Naive B cell (primary cell): ENCODE measurements at regions not wholly inside any gene's neighbourhood (a gene's known extent, or its start where the extent isn't known, plus 50 kb on each side); places are given as distances from the start of the nearest gene placed in this dataset.

ENCODE experiments used
- ATAC-seq, 2 donors: fragments of 150-1000 bp; cut with Tn5 transposase; 2 replicates each; pipeline ENCODE4 v1.10.0; 2021; ENCODE audit warnings: low read depth in 2 of 2, mild to moderate bottlenecking in 2 of 2, moderate library complexity in 2 of 2
- DNase-seq: peaks from one replicate; pipeline ENCODE4 v3.0.0; 2022
- H3K27ac Mint-ChIP-seq, 6 donors: one replicate each; pipeline ENCODE4 v1.8.0; 2020 to 2022; ENCODE audit warnings: mild to moderate bottlenecking in 6 of 6, mixed read lengths in 6 of 6, moderate library complexity in 5 of 6, inconsistent platforms in 2 of 6
- H3K27me3 Mint-ChIP-seq, 3 donors: one replicate each; pipeline ENCODE4 v1.8.0; 2021 to 2022; ENCODE audit warnings: mixed read lengths in 3 of 3, mild to moderate bottlenecking in 1 of 3
- H3K36me3 Mint-ChIP-seq, 2 donors: one replicate each; pipeline ENCODE4 v1.8.0; 2020 to 2022; ENCODE audit warnings: mixed read lengths in 2 of 2, inconsistent platforms in 1 of 2, mild to moderate bottlenecking in 1 of 2
- H3K4me1 Mint-ChIP-seq, 3 donors: one replicate each; pipeline ENCODE4 v1.8.0; 2020 to 2022; ENCODE audit warnings: mixed read lengths in 3 of 3, inconsistent platforms in 1 of 3, mild to moderate bottlenecking in 1 of 3, moderate library complexity in 1 of 3
- H3K4me3 Mint-ChIP-seq, 8 donors: one replicate each; pipeline ENCODE4 v1.8.0; 2020 to 2022; ENCODE audit warnings: mild to moderate bottlenecking in 8 of 8, mixed read lengths in 8 of 8, moderate library complexity in 8 of 8, inconsistent platforms in 2 of 8
- H3K9me3 Mint-ChIP-seq, 7 donors: one replicate each; pipeline ENCODE4 v1.8.0; 2020 to 2022; ENCODE audit warnings: mixed read lengths in 7 of 7, mild to moderate bottlenecking in 5 of 7, inconsistent platforms in 2 of 7, moderate library complexity in 1 of 7

DNA sequence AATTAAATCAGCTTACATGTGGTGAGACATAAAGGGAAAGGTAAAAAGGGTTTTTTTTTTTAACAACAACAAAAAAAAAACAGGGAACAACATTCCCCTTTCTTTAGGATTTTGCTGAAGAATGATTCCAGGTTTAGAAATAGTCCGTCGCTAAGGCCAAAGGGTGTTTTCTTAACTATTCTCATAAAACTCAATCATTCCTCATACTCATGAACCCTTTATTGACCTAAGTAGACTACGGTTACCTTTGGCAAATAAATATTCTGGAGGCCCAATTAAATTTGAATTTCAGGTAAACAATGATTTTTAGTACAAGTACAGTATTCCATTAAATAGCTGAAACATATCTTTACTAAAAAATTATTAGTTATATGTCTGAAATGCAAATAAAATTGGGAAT lies 55.6 kb upstream of the CCNG1 start:
- Mint-ChIP-seq H3K27me3 (peaks cover 7 to 20% (median 16%) of the 10 kb centered on the region in 3 donors), H3K4me1 (no peaks in the 10 kb centered on the region), H3K27ac (no peak overlapping the region), H3K9me3 (peaks cover 0 to 11% (median 7%) of the 10 kb centered on the region in 7 donors), H3K4me3 (no peak overlapping the region), H3K36me3 (no peaks in the 10 kb centered on the region)
- no peak for DNase-seq
- no peak for ATAC-seq

DNA sequence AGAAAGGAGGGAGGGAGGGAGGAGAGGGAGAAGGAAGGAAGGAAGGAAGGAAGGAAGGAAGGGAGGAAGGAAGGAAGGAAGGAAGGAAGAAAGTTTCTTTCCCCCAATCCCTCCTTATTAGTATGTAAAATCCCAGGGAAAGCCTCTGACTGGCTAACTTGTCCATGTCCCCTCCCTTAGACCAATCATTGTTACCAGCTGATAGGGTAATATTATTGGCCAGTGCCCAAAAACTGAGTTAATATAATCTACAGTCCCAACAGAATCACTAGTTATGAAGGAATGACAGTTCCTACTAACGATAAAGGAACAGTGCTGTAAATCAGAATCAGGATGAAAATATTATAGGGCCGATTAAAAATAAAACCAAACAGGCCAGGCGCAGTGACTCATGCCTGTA lies 53.6 kb upstream of the CCNG1 start:
- no peak for ATAC-seq
- Mint-ChIP-seq H3K9me3 (peaks cover 0 to 26% (median 9%) of the 10 kb centered on the region in 7 donors), H3K36me3 (no peaks in the 10 kb centered on the region), H3K27me3 (peaks cover 7 to 19% (median 11%) of the 10 kb centered on the region in 3 donors), H3K27ac (no peak overlapping the region), H3K4me3 (no peak overlapping the region), H3K4me1 (no peaks in the 10 kb centered on the region)
- no peak for DNase-seq

DNA sequence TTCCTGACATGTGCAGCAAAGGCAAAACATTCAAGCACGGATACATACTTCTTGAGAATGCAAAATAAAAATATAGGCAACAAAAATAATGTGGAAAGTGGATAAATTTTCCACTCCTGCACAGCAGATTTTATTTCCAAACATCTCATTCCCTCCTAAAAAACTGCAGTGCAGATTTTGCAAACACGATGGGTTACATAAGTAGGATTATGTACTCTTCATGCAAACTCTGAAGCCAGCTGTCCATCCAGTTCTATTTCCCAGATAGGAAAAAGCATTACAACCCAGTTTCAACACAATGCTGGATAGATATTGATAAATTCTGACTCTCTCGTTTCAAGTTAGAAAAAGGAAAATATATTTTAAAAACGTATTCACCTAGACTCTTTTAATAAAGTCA lies 52.7 kb upstream of the CCNG1 start:
- H3K4me3 Mint-ChIP-seq = no peak overlapping the region
- peaks cover 7 to 17% (median 11%) of the 10 kb centered on the region in 3 donors for H3K27me3 Mint-ChIP-seq
- no peaks in the 10 kb centered on the region for H3K4me1 Mint-ChIP-seq
- H3K36me3 Mint-ChIP-seq = no peaks in the 10 kb centered on the region
- DNase-seq (no peak), ATAC-seq (no peak)
- H3K9me3 Mint-ChIP-seq = peaks cover 0 to 33% (median 10%) of the 10 kb centered on the region in 7 donors
- no peak overlapping the region for H3K27ac Mint-ChIP-seq

DNA sequence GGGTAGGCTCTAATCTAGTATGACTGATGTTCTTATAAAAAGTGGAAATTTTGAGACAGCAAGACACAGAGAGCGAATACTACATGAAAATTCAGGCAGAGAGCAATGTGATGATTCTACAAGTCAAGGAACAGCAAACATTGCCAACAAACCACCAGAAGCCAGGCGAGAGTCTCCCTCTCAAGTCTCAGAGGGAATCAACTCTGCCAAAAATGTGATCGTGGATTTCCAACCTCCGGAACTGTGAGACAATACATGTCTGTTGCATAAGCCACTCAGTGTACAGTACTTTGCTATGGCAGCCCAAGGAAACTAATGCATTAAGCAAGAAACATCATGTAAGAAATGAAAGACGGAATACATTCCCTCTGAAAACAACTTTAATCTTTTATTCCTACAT lies 52.1 kb upstream of the CCNG1 start:
- Mint-ChIP-seq H3K36me3 (no peaks in the 10 kb centered on the region), H3K4me1 (no peaks in the 10 kb centered on the region)

DNA sequence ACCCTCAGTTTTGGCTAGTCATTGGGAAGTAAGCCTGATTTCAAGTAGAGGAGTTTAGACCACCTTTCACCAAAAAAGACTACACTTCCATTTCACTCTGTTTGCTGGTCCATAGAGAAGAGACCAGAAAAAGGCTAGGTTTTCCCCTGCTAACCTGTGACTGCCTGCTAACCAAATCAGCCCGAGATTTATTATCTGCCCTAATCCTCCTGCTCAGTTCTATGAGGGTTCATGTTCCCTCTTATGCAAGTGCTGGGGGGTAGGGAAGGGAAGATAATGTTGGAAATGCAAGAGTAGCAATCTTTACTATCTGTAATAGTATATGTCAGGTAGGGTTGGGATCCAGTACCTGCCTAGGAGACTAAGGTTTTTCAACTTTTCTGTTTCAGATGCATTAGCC lies 51.6 kb upstream of the CCNG1 start:
- H3K36me3 Mint-ChIP-seq = no peaks in the 10 kb centered on the region
- H3K4me1 Mint-ChIP-seq = no peaks in the 10 kb centered on the region
- no peak overlapping the region for H3K27ac Mint-ChIP-seq
- H3K27me3 Mint-ChIP-seq = peaks cover 7 to 20% (median 13%) of the 10 kb centered on the region in 3 donors
- H3K4me3 Mint-ChIP-seq = no peak overlapping the region
- DNase-seq = no peak
- H3K9me3 Mint-ChIP-seq = peaks cover 0 to 40% (median 13%) of the 10 kb centered on the region in 7 donors
- no peak for ATAC-seq

More for the DNA sequence above, 52.1 kb upstream of the CCNG1 start:
- no peak overlapping the region for H3K27ac Mint-ChIP-seq
- H3K4me3 Mint-ChIP-seq = no peak overlapping the region
- ATAC-seq = no peak
- peaks cover 0 to 35% (median 11%) of the 10 kb centered on the region in 7 donors for H3K9me3 Mint-ChIP-seq
- DNase-seq = no peak
- peaks cover 7 to 17% (median 11%) of the 10 kb centered on the region in 3 donors for H3K27me3 Mint-ChIP-seq

DNA sequence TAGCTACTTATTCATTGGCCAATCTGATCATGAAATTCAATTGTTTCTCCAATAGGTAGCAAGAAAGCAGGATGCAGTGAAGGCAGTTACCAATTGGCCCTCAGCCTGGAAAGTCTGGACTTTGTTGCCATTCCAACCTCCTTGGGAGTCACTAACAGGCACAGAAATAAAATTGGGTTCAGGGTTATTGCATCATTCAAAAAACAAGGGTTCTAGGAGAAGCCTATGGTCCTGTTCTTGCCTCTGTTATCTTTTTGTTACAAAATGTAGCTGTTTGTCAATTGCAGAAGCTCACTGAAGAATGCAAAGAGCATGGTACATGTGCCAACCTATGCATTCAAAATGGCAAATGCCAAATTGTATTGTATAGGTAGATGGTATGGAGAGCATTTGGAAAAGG lies 51.0 kb upstream of the CCNG1 start:
- Mint-ChIP-seq H3K36me3 (no peaks in the 10 kb centered on the region), H3K4me1 (no peaks in the 10 kb centered on the region), H3K9me3 (peaks cover 0 to 42% (median 15%) of the 10 kb centered on the region in 7 donors), H3K4me3 (no peak overlapping the region), H3K27ac (no peak overlapping the region), H3K27me3 (peaks cover 7 to 24% (median 19%) of the 10 kb centered on the region in 3 donors)
- DNase-seq = no peak
- ATAC-seq = no peak

DNA sequence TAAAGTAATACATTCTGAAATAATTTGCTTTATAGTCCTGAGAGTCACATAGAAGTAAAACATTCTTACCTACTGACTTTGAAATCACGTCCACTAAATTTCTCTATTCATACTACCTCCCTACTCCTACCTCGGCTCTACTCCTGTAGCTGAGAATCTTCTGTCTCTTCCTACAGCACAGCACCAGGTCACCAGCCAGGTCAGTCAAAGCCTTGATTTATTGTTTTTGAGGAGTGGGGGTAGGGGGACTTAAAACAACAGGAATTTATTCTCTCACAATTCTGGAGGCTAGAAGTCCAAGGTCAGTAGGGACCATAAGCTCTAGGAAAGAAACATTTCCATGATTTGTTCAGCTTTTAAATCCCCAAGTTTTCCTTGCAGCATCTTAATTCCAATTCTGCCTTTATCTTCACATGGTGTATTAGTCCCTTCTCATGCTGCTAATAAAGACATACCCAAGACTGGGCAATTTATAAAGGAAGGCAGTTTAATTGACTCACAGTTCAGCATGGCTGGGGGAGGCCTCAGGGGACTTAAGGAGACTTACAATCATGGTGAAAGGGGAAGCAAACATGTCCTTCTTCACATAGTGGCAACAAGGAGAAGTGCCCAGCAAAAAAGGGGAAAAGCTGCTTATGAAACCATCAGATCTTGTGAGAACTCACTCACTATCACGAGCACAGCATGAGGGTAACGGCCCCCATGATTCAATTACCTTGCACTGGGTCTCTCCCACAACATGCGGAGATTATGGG lies 49.6 kb upstream of the CCNG1 start:
- no peak for ATAC-seq
- Mint-ChIP-seq H3K27ac (peak overlapping the region in 1 of 6 donors; percentile 44), H3K4me1 (no peaks in the 10 kb centered on the region), H3K27me3 (peaks cover 2 to 27% (median 15%) of the 10 kb centered on the region in 3 donors), H3K9me3 (peaks cover 0 to 38% (median 15%) of the 10 kb centered on the region in 7 donors), H3K36me3 (no peaks in the 10 kb centered on the region), H3K4me3 (no peak overlapping the region)
- no peak for DNase-seq
